ENCODE measurements at regions not wholly inside any gene's neighbourhood (a gene's known extent, or its start where the extent isn't known, plus 50 kb on each side); places are given as distances from the start of the nearest gene placed in this dataset.

DNA sequence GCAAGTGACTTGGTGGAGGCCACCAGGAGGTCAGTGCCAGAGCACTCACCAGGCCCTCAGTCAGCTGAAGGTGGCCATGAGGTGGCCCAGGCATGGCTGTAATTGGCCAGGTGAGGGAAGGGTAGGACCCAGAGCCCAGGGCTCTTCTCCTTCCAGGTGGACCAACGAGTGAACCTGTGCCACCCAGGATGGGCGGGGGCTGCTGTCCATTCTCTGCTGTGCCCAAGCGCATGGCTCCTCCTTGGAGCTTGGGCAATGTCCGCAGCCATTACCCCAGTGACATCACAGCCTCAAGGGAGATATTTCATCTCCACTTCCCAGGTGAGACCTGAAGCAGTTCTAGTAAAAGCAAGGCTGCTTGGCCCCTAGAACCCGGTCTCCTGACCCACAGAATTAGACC is 303.0 kb upstream of the FOXF1 start:
- DNase-seq (ENCODE audit: low read depth in 3 of 3, low spot score in 2 of 3) = no peak

GRCh38 chr16:86209202-86209601 is 301.1 kb upstream of the FOXF1 start:
- DNase-seq (ENCODE audit: low read depth in 3 of 3, low spot score in 2 of 3) = no peak

- DNase-seq (ENCODE audit: low read depth in 3 of 3, low spot score in 2 of 3) = no peak
Observed at GRCh38 chr16:86210403-86211193, 299.7 kb upstream of the FOXF1 start.

DNA sequence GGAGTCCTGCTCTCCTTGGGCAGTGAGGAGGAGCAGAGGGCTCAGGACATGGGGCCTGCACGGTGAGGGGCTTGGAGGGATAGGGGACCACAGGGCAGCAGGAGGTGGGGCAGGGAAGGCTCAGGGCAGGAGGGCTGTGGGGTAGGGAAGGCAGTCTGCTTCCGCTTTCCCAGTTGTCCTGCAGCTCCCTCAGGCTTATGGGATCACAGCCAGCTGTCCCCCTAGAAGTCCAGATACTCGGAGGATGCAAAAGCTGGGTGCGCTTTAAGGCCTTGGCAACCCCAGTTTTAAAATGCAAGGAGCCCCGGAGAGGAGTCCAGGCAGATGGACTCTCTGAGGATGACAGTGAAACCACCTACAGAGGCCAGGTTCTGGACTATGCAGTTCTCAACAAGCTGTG is 299.1 kb upstream of the FOXF1 start:
- no peak for DNase-seq (ENCODE audit: low read depth in 3 of 3, low spot score in 2 of 3)

- DNase-seq (ENCODE audit: low read depth in 3 of 3, low spot score in 2 of 3) = no peak
Observed at GRCh38 chr16:86211800-86212199, 298.5 kb upstream of the FOXF1 start.

DNA sequence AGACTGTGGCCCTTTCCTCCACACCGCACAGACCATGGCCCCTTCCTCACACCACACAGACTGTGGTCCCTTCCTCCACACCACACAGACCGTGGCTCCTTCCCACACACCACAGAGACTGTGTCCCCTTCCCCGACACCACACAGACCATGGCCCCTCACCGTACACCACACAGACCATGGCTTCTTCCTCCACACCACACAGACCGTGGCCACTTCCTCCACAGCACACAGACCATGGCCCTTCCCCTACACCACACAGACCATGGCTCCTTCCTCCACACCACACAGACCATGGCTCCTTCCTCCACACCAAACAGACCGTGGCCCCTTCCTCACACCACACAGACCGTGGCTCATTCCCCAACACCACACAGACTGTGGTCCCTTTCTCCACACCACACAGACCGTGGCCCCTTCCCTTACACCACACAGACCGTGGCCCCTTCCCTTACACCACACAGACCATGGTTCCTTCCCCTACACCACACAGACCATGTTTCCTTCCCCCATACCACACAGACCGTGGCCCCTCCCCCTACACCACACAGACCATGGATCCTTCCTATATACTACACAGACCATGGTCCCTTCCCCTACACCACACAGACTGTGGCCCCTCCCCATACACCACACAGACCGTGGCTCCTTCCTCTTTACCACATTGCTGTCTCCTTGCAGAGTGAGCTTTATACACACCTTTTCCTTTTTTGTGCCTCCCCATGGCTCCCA is 297.5 kb upstream of the FOXF1 start:
- no peak for DNase-seq (ENCODE audit: low read depth in 3 of 3, low spot score in 2 of 3)

- no peak for DNase-seq (ENCODE audit: low read depth in 3 of 3, low spot score in 2 of 3)
Observed at GRCh38 chr16:86213437-86214205, 296.7 kb upstream of the FOXF1 start.

- no peak for DNase-seq (ENCODE audit: low read depth in 3 of 3, low spot score in 2 of 3)
Observed at GRCh38 chr16:86214326-86215232, 295.7 kb upstream of the FOXF1 start.

DNA sequence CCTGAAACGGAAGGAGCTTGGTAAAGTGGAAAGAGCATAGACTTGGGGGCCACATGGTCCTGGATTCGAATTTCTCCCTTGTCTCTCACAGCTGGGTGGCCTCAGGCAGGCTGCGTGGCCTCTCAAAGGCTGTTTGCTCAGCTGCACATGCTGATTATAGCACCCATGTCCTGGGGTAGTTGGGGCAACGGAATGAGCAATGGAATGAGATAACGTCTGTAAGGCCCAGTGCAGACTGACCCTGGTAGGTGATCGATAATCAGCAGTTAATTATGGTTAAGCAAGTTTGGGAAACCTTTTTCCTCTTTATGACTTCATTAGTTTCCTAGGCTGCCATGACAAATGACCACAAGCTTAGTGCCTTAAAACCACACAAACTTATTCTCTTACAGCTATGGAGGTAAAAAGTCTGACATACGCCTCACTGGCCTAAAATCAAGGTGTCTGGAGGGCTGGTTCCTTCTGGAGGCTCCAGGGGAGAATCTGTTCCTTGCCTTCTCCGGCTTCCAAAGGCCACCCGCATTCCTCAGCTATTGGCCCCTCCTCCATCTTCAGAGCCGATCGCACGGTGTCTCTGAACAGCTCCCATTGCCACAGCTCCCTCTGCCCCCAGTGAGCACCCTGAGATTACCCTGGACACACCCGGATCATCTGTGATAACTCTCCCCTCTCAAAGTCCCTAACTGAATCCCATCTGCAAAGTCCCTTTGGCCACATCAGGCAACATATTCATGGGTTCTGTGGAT is 294.9 kb upstream of the FOXF1 start:
- DNase-seq (ENCODE audit: low read depth in 3 of 3, low spot score in 2 of 3) = no peak

DNA sequence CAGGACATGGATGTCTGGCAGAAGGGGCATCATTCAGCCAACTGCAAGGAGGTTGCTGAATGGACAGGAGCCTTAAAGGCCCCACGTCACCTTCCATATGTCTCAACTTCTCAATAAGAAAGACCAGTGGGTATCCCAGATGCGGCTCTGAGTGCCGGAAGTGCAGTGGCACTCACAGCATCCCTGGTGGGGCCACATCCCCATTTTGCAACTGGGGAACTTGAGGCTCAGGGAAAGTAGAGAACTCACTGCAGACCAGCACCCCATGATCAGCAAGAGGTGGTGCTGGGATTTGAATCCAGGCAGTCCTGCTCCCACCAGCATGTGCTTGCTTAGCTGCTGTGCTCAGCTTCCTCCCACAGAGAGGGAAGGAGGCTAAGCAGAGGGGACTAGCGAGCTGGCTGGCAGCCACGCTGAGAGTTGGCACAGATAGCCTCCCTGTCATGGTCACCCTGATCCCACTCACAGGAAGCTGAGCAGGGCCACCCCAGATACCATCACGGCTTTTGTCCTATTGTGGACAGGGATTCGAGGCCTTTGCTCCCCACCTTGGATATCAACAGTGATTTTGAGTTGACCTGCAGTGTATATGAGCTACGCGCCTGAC is 294.2 kb upstream of the FOXF1 start:
- DNase-seq (ENCODE audit: low read depth in 3 of 3, low spot score in 2 of 3) = no peak

- DNase-seq (ENCODE audit: low read depth in 3 of 3, low spot score in 2 of 3) = no peak
Observed at GRCh38 chr16:86216591-86216990, 293.7 kb upstream of the FOXF1 start.

GRCh38 chr16:86217001-86217890 is 293.1 kb upstream of the FOXF1 start:
- no peak for DNase-seq (ENCODE audit: low read depth in 3 of 3, low spot score in 2 of 3)

DNA sequence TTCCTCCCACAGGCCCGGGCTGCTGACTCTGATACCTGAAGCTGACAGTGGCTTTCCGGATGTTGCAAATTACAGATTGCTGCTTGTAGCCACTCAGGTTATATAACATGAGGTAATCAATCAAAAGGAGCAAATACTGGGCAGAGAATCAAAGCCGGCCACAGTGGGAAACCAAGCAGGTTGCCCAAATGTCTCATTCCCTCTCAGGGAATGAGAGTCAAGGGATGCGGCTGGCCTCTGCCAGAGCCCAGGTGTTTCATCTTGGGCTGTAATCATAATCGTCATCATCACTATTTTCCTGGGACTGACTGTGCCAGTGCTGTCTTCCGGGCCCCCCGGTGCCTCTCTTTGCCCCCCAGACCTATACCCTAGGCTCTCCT is 292.4 kb upstream of the FOXF1 start:
- DNase-seq (ENCODE audit: low read depth in 3 of 3, low spot score in 2 of 3) = no peak

DNA sequence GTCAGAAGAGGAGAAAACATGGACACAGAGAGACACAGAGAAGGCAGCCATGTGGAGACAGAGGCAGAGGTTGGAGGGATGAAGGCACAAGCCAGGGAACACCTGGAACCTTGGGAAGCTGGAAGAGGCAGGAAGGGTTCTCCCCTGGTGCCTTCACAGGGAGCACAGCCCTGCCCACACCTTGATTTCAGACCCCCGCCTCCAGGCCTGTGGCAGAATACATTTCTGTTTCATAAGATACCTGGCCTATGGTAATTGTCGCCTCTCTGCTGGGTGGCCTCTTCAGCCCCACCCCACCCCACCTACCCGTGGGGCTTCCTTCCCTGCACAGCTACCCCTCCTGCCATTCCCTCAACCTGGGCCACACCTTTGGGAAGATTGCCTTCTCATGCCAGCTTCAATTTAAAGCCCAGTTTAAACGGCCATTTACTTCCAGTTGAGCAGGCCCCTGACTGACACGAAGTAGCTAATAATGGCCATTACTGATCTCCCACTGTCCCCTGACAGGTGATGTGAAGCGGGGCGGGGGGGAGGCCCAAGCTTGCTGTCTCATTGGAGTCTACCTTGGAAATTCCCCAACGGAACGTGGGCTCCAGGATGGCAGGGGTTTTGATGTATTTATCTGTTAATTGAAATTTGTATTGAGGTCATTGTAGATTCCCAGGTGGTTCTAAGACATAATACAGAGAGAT is 291.7 kb upstream of the FOXF1 start:
- no peak for DNase-seq (ENCODE audit: low read depth in 3 of 3, low spot score in 2 of 3)

GRCh38 chr16:86219655-86220445 is 290.5 kb upstream of the FOXF1 start:
- no peak for DNase-seq (ENCODE audit: low read depth in 3 of 3, low spot score in 2 of 3)

DNA sequence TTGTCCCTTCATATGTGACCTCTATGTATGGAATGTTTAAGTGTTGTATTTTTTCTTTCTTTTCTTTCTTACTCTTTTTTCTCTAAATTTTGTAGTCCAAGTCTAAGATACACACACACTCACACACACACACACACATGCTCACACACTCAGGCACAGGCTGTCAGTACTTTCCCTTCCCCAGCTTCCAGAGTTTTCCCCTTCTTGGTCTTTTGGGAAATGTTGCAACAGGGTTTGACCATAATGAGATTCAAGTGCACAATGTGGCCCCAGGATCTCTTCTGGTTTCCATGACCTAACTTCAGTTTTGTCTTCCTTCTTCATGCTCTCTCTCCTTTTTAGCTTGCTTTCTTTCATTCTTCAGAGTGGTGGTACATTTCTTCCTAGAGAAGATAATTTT is 289.8 kb upstream of the FOXF1 start:
- DNase-seq (ENCODE audit: low read depth in 3 of 3, low spot score in 2 of 3) = no peak

DNA sequence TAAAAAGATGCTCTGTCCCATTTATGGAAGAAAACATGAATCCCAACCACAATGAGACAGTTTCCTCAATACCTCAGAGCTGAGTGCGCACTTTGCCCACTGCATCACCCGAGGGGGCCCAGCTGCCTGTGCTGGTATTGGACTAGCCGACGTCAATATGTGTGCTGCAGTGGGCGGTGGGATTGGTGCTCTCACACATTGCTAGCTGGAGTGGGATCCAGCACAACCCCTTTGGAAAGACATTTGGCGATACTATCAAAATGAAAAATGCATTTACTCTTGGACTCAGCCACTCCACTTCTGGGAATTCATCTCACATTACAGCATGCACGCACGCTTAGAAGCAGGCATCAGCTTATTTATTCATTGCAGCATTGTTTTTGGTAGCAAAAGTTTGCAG is 289.2 kb upstream of the FOXF1 start:
- no peak for DNase-seq (ENCODE audit: low read depth in 3 of 3, low spot score in 2 of 3)

All from right renal cortex interstitium (tissue), 3 donors.